ENCODE measurements at regions not wholly inside any gene's neighbourhood (a gene's known extent, or its start where the extent isn't known, plus 50 kb on each side); places are given as distances from the start of the nearest gene placed in this dataset.

GRCh38 chr4:23700197-23700596 is 189.7 kb downstream of the PPARGC1A start:
- TF ChIP-seq CTCF (conservative IDR thresholded peaks at IDR 0.05; ENCODE audit: low read depth, low read length) (no peak), EZH2phosphoT487 (IDR thresholded peaks at IDR 0.05; ENCODE audit: borderline replicate concordance, low read length) (no peak), EZH2 (IDR thresholded peaks at IDR 0.05; ENCODE audit: low read length, unreplicated experiment) (no peak)

All from PC-3 (cell line).